Liver (tissue), 3 donors: ENCODE measurements at regions not wholly inside any gene's neighbourhood (a gene's known extent, or its start where the extent isn't known, plus 50 kb on each side); places are given as distances from the start of the nearest gene placed in this dataset.

Experiments
- CTCF ChIP-seq: fragments of 150-350 bp; IDR thresholded peaks from 2 replicates; pipeline ENCODE4 v1.5.1; 2017; ENCODE audit warnings: improper control_type of control experiment, low read depth, low read length; ENCODE audit not compliant: missing input control
- GABPA ChIP-seq, 2 donors: IDR thresholded peaks in 1 of 2; conservative IDR thresholded peaks in 1 of 2; 2 replicates each; pipeline ENCODE4 v1.6.1; 2016; ENCODE audit warnings: antibody characterized with exemption in 2 of 2, mild to moderate bottlenecking in 1 of 2, moderate library complexity in 1 of 2
- TAF1 ChIP-seq: conservative IDR thresholded peaks from 2 replicates; pipeline ENCODE4 v1.6.1; 2016; ENCODE audit warnings: antibody characterized with exemption, mild to moderate bottlenecking
- YY1 ChIP-seq: IDR thresholded peaks from 2 replicates; pipeline ENCODE4 v1.6.1; 2016; ENCODE audit warnings: antibody characterized with exemption, mild to moderate bottlenecking
- donor health status: healthy.
- donor health status: healthy.

- TF ChIP-seq CTCF (no peak), YY1 (peak; percentile 9), TAF1 (no peak), GABPA (IDR thresholded peaks at IDR 0.05 in 1 of 2, conservative IDR thresholded peaks at IDR 0.05 in 1 of 2) (peak in 1 of 2 donors; percentile 25)
Measured at GRCh38 chr14:51432302-51432948, 192.4 kb downstream of the TMX1 start.
